Thoracic aorta (tissue), 2 donors: ENCODE measurements at regions not wholly inside any gene's neighbourhood (a gene's known extent, or its start where the extent isn't known, plus 50 kb on each side); places are given as distances from the start of the nearest gene placed in this dataset.
"Not testable (repeated sequence)": the region's sequence is repeated elsewhere in the genome, so short reads cannot be mapped to it uniquely, and the experiment has no call there.

Experiments
- ATAC-seq: fragments of 150-250 bp; one replicate; pipeline ENCODE4 v1.8.0; 2017; ENCODE audit warnings: low read depth; ENCODE audit not compliant: insufficient number of reproducible peaks, low FRiP score
- DNase-seq: peaks from one replicate; pipeline ENCODE4 v3.0.0-alpha.2; 2020; ENCODE audit warnings: low spot score
- H3K27ac ChIP-seq, 2 donors: fragments of 200-600 bp; sonication (generic); 1 replicate in 1 of 2; 2 replicates in 1 of 2; pipeline ENCODE4 v1.5.1; 2016; ENCODE audit warnings: mild to moderate bottlenecking in 2 of 2, moderate library complexity in 2 of 2
- H3K27me3 ChIP-seq: fragments of 200-600 bp; sonication (generic); replicated peaks from 2 replicates; pipeline ENCODE4 v1.6.0; 2016; ENCODE audit warnings: mild to moderate bottlenecking; ENCODE audit not compliant: insufficient read depth
- H3K36me3 ChIP-seq: fragments of 200-600 bp; sonication (generic); one replicate; pipeline ENCODE4 v1.5.1; 2016
- H3K4me1 ChIP-seq, 2 donors: fragments of 200-600 bp; sonication (generic); 1 replicate in 1 of 2; 2 replicates in 1 of 2; pipeline versions ENCODE4 v1.5.1 to v1.6.0; 2016; ENCODE audit warnings: low read depth in 2 of 2, mild to moderate bottlenecking in 1 of 2; ENCODE audit not compliant: control insufficient read depth in 1 of 2
- H3K4me3 ChIP-seq: fragments of 200-600 bp; sonication (generic); 2 replicates; pipeline ENCODE4 v1.5.1; 2016; ENCODE audit warnings: mild to moderate bottlenecking
- H3K9me3 ChIP-seq: fragments of 200-600 bp; sonication (generic); 2 replicates; pipeline ENCODE4 v1.5.1; 2016
- CTCF ChIP-seq: fragments of 200-600 bp; sonication (generic); IDR thresholded peaks from one replicate; pipeline ENCODE4 v1.5.1; 2019; ENCODE audit warnings: antibody characterized with exemption

GRCh38 chr16:66176731-66177130 lies 189.8 kb upstream of the CDH5 start:
- ATAC-seq (no peak), DNase-seq (no peak)
- no peak for TF ChIP-seq CTCF
- H3K4me1 ChIP-seq: peaks cover 3 to 11% of the 10 kb centered on the region in 2 donors
- H3K27ac ChIP-seq: no peak overlapping the region
- H3K4me3 ChIP-seq: no peak overlapping the region
- H3K27me3 ChIP-seq: no peaks in the 10 kb centered on the region
- H3K9me3 ChIP-seq: no peaks in the 10 kb centered on the region
- no peaks in the 10 kb centered on the region for H3K36me3 ChIP-seq

- TF ChIP-seq CTCF: no peak
- DNase-seq (no peak), ATAC-seq (no peak)
- Histone ChIP-seq H3K9me3 (no peaks in the 10 kb centered on the region), H3K36me3 (no peaks in the 10 kb centered on the region), H3K4me3 (no peak overlapping the region), H3K4me1 (peaks cover 3 to 11% of the 10 kb centered on the region in 2 donors), H3K27me3 (no peaks in the 10 kb centered on the region), H3K27ac (no peak overlapping the region)
Observed at GRCh38 chr16:66176111-66176510, 190.4 kb upstream of the CDH5 start.

GRCh38 chr16:66175636-66176035 lies 190.9 kb upstream of the CDH5 start:
- no peak for TF ChIP-seq CTCF
- peaks cover 3 to 11% of the 10 kb centered on the region in 2 donors for H3K4me1 ChIP-seq
- no peaks in the 10 kb centered on the region for H3K9me3 ChIP-seq
- DNase-seq (no peak), ATAC-seq (no peak)
- H3K27me3 ChIP-seq: no peaks in the 10 kb centered on the region
- no peak overlapping the region for H3K4me3 ChIP-seq
- H3K36me3 ChIP-seq: no peaks in the 10 kb centered on the region
- H3K27ac ChIP-seq: no peak overlapping the region

GRCh38 chr16:66175058-66175457 lies 191.4 kb upstream of the CDH5 start:
- no peaks in the 10 kb centered on the region for H3K27me3 ChIP-seq
- no peak overlapping the region for H3K27ac ChIP-seq
- no peak overlapping the region for H3K4me3 ChIP-seq
- H3K9me3 ChIP-seq: no peaks in the 10 kb centered on the region
- ATAC-seq (no peak), DNase-seq (no peak)
- TF ChIP-seq CTCF: no peak
- H3K36me3 ChIP-seq: no peaks in the 10 kb centered on the region
- peaks cover 3 to 11% of the 10 kb centered on the region in 2 donors for H3K4me1 ChIP-seq

GRCh38 chr16:66173796-66174195 lies 192.7 kb upstream of the CDH5 start:
- not testable (repeated sequence) for H3K27me3 ChIP-seq, ATAC-seq, H3K36me3 ChIP-seq, DNase-seq, H3K4me3 ChIP-seq, H3K9me3 ChIP-seq, H3K27ac ChIP-seq
- H3K4me1 ChIP-seq: peaks cover 3 to 11% of the 10 kb centered on the region in 2 donors

- not testable (repeated sequence) for H3K27ac ChIP-seq, H3K4me3 ChIP-seq, H3K36me3 ChIP-seq, ATAC-seq, DNase-seq, H3K9me3 ChIP-seq, H3K27me3 ChIP-seq
- peaks cover 3 to 11% of the 10 kb centered on the region in 2 donors for H3K4me1 ChIP-seq
Observed at GRCh38 chr16:66173181-66173580, 193.3 kb upstream of the CDH5 start.
